Suprapubic skin (tissue), 4 donors: ENCODE measurements at regions not wholly inside any gene's neighbourhood (a gene's known extent, or its start where the extent isn't known, plus 50 kb on each side); places are given as distances from the start of the nearest gene placed in this dataset.

ENCODE experiments used
- DNase-seq, 2 donors: peaks; one replicate each; pipeline ENCODE4 v3.0.0-alpha.2; 2019; ENCODE audit warnings: low spot score in 2 of 2
- H3K27ac ChIP-seq: fragments of 200-600 bp; sonication (generic); one replicate; pipeline ENCODE4 v1.5.1; 2019
- H3K27me3 ChIP-seq: fragments of 200-600 bp; sonication (generic); one replicate; pipeline ENCODE4 v1.5.1; 2019
- H3K36me3 ChIP-seq: fragments of 200-600 bp; sonication (generic); one replicate; pipeline ENCODE4 v1.5.1; 2019
- H3K4me1 ChIP-seq: fragments of 200-600 bp; sonication (generic); one replicate; pipeline ENCODE4 v1.5.1; 2019
- H3K4me3 ChIP-seq: fragments of 200-600 bp; sonication (generic); one replicate; pipeline ENCODE4 v1.5.1; 2019; ENCODE audit warnings: mild to moderate bottlenecking
- H3K9me3 ChIP-seq: fragments of 200-600 bp; sonication (generic); one replicate; pipeline ENCODE4 v1.5.1; 2019
- EP300 ChIP-seq: sonication (generic); formaldehyde crosslinking; IDR thresholded peaks from one replicate; pipeline ENCODE4 v1.6.1; 2017; ENCODE audit warnings: antibody characterized with exemption
- POLR2A ChIP-seq, 2 donors: fragments of 450-650 bp; IDR thresholded peaks; one replicate each; pipeline ENCODE4 v1.6.1; 2017; ENCODE audit warnings: antibody characterized with exemption in 2 of 2, mild to moderate bottlenecking in 2 of 2, moderate library complexity in 2 of 2
- POLR2AphosphoS5 ChIP-seq, 3 donors: sonication (generic); formaldehyde crosslinking; IDR thresholded peaks; one replicate each; pipeline ENCODE4 v1.6.1; 2017; ENCODE audit warnings: antibody characterized with exemption in 3 of 3
- WGBS: methylation state at CpG from one replicate; pipeline ENCODE4 v1.1.5; 2018; 5-methylcytosine and 5-hydroxymethylcytosine counted together
- TF ChIP-seq, protein P1 (sequence below), 2 donors: fragments of 200-600 bp in 1 of 2; fragments of 450-650 bp in 1 of 2; sonication (generic) in 1 of 2; IDR thresholded peaks; one replicate each; pipeline ENCODE4 v1.5.1; 2016 to 2019; ENCODE audit warnings: antibody characterized with exemption in 2 of 2, mild to moderate bottlenecking in 1 of 2, moderate library complexity in 1 of 2

DNA sequence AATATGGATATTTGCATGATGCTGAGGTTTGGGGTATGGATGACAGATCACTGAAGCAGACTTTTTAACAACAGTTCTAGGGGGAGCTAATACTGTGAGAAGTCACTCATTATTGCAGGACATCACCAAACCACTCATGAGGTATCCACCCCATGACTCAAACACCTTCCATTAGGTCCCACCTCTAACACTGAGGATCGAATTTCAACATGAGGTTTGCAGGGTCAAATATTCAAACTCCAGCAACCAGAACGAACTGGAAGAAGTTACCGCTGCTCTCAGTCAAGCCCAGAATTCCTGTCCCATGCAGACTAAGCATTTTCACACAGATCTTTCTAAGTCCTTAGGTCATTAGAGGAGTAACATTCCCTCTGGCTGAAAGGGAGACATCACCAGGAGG is 758.9 kb downstream of the UQCRFS1 start:
- no peaks in the 10 kb centered on the region for H3K36me3 ChIP-seq
- H3K27ac ChIP-seq, result no peak overlapping the region
- H3K27me3 ChIP-seq, result no peaks in the 10 kb centered on the region
- no peak for DNase-seq
- no peak for TF ChIP-seq POLR2AphosphoS5 (IDR thresholded peaks at IDR 0.05)
- no peak for TF ChIP-seq EP300
- TF ChIP-seq, protein P1, sequence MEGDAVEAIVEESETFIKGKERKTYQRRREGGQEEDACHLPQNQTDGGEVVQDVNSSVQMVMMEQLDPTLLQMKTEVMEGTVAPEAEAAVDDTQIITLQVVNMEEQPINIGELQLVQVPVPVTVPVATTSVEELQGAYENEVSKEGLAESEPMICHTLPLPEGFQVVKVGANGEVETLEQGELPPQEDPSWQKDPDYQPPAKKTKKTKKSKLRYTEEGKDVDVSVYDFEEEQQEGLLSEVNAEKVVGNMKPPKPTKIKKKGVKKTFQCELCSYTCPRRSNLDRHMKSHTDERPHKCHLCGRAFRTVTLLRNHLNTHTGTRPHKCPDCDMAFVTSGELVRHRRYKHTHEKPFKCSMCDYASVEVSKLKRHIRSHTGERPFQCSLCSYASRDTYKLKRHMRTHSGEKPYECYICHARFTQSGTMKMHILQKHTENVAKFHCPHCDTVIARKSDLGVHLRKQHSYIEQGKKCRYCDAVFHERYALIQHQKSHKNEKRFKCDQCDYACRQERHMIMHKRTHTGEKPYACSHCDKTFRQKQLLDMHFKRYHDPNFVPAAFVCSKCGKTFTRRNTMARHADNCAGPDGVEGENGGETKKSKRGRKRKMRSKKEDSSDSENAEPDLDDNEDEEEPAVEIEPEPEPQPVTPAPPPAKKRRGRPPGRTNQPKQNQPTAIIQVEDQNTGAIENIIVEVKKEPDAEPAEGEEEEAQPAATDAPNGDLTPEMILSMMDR (IDR thresholded peaks at IDR 0.05), result no peak
- no peak for TF ChIP-seq POLR2A (IDR thresholded peaks at IDR 0.05)
- no peaks in the 10 kb centered on the region for H3K9me3 ChIP-seq
- H3K4me3 ChIP-seq, result no peak overlapping the region
- 67% methylated on average over 3 of the region's 3 CpGs for WGBS
- H3K4me1 ChIP-seq, result no peaks in the 10 kb centered on the region

DNA sequence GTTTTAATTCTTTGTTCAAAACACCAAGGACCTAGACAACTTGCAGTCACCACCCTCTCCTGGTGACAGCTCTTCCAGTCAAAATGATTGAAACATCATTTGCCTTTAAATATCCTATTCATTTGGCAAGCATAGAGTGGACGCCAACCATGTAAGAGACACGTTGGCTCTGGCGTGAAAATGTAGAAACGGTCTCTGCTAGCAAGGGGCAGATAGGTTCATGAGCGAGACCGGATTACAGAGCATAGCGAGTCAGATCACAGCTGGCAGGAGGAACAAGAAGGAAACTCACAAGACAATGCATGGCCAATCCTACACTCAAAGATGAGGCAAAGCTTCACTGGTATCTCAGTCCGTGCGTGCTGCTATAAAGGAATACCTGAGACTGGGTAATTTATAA is 759.5 kb downstream of the UQCRFS1 start:
- H3K27me3 ChIP-seq, result no peaks in the 10 kb centered on the region
- H3K9me3 ChIP-seq, result no peaks in the 10 kb centered on the region
- no peak for DNase-seq
- no peak overlapping the region for H3K27ac ChIP-seq
- 79% methylated on average over 9 of the region's 9 CpGs for WGBS
- no peak for TF ChIP-seq POLR2AphosphoS5 (IDR thresholded peaks at IDR 0.05)
- no peak overlapping the region for H3K4me3 ChIP-seq
- no peaks in the 10 kb centered on the region for H3K36me3 ChIP-seq
- no peaks in the 10 kb centered on the region for H3K4me1 ChIP-seq

GRCh38 chr19:28449803-28450202 is 763.1 kb downstream of the UQCRFS1 start:
- TF ChIP-seq EP300 (no peak), POLR2A (IDR thresholded peaks at IDR 0.05) (no peak), POLR2AphosphoS5 (IDR thresholded peaks at IDR 0.05) (no peak)
- TF ChIP-seq, protein P1 (IDR thresholded peaks at IDR 0.05), result no peak
- WGBS, result 56% methylated on average over 1 of the region's 1 CpG

DNA sequence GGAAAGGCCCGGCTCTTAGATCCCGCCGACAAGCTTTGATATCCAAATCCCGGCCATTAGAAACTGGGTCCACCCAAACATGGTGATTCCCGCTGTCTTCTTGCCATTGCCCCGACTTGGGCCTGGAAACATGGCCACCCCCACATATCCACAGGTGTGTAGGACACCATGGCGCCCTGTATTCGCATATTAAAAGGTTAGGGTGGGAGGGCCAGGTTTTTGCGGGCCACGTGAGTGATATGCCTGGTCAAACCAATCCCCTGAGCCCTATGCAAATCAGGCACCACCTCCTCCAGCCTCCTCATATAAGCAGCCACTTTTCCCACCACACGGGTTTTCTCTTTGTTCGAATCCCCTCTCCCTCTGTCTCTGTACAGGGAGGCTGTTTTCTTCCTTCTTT is 766.4 kb downstream of the UQCRFS1 start:
- Histone ChIP-seq H3K9me3 (no peaks in the 10 kb centered on the region), H3K4me3 (no peak overlapping the region), H3K4me1 (no peaks in the 10 kb centered on the region), H3K27me3 (no peaks in the 10 kb centered on the region), H3K27ac (no peak overlapping the region), H3K36me3 (no peaks in the 10 kb centered on the region)
- no peak for DNase-seq
- TF ChIP-seq EP300 (no peak), POLR2AphosphoS5 (IDR thresholded peaks at IDR 0.05) (no peak)
- WGBS, result 86% methylated on average over 12 of the region's 12 CpGs

More at GRCh38 chr19:28449803-28450202, 763.1 kb downstream of the UQCRFS1 start:
- no peaks in the 10 kb centered on the region for H3K9me3 ChIP-seq
- no peaks in the 10 kb centered on the region for H3K27me3 ChIP-seq
- no peak overlapping the region for H3K4me3 ChIP-seq
- no peak for DNase-seq
- H3K4me1 ChIP-seq, result no peaks in the 10 kb centered on the region
- no peak overlapping the region for H3K27ac ChIP-seq
- H3K36me3 ChIP-seq, result no peaks in the 10 kb centered on the region

DNA sequence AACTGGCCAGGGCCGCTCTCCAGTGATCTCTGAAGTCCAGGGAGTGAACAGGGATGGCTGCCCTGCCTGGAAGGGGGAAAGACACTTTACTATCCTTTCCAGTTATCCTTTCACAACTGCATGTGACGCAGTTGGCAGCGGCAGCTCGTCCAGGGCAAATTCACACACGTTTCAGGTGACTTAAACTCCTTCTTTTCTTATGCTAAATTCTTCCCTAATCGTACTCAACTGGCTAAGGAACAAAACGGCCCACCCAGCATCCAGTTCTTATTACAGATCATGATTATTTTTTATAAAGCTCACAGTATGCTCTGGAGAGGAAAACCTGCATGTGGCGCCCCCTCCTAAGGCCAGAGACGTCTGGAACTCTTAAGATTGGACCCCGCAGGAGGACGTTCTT is 767.1 kb downstream of the UQCRFS1 start:
- no peak for DNase-seq
- H3K27ac ChIP-seq, result no peak overlapping the region
- no peak overlapping the region for H3K4me3 ChIP-seq
- H3K27me3 ChIP-seq, result no peaks in the 10 kb centered on the region
- no peaks in the 10 kb centered on the region for H3K36me3 ChIP-seq
- H3K4me1 ChIP-seq, result no peaks in the 10 kb centered on the region
- WGBS, result 73% methylated on average over 11 of the region's 11 CpGs
- no peaks in the 10 kb centered on the region for H3K9me3 ChIP-seq
- TF ChIP-seq EP300 (no peak), POLR2AphosphoS5 (IDR thresholded peaks at IDR 0.05) (no peak), POLR2A (IDR thresholded peaks at IDR 0.05) (no peak)
- TF ChIP-seq, protein P1 (IDR thresholded peaks at IDR 0.05), result no peak

DNA sequence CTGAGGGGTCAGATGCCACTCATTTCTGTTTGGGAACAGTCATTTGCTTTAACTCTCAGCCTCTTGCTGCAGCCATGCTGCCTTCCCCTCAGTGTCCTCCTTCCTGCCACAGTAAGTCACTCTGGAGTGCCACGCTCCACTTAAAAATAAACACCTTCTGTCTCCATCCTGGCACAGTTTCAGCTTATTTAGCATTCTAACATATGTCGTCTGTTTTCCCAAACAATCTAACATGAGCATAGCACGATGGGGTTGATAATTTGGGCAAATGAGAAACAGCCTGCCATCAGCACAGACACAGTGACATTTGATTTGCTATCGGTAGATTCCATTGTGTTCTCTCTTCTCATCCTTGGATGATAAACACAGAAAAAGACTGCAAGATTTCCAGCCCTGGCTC is 768.6 kb downstream of the UQCRFS1 start:
- TF ChIP-seq EP300, result no peak
- no peak for TF ChIP-seq POLR2A (IDR thresholded peaks at IDR 0.05)
- TF ChIP-seq, protein P1 (IDR thresholded peaks at IDR 0.05), result no peak
- no peak for TF ChIP-seq POLR2AphosphoS5 (IDR thresholded peaks at IDR 0.05)
- no peak overlapping the region for H3K4me3 ChIP-seq
- H3K4me1 ChIP-seq, result no peaks in the 10 kb centered on the region
- no peak overlapping the region for H3K27ac ChIP-seq
- no peak for DNase-seq
- no peaks in the 10 kb centered on the region for H3K36me3 ChIP-seq
- no peaks in the 10 kb centered on the region for H3K9me3 ChIP-seq
- WGBS, result 67% methylated on average over 4 of the region's 4 CpGs
- no peaks in the 10 kb centered on the region for H3K27me3 ChIP-seq
